ENCODE measurements at regions not wholly inside any gene's neighbourhood (a gene's known extent, or its start where the extent isn't known, plus 50 kb on each side); places are given as distances from the start of the nearest gene placed in this dataset.

DNA sequence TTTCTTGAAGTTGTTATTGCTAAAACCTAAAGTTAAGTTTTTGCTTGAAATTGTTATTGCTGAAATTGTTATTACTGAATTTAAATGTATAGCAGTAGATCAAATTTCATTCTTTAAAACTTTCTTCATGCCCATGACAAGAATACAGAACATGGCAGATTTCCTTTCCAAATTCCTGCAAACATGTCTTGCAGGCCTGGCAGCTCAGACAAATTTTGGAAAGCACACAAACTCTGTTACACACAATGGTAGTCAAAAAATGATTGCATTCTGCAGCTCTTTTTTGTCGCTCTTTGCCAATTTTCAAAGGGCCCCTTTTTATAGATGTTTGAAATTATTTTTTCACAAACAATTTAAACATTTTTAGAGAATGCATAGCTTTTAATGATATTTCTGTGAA, 1292.3 kb upstream of the B3GALT2 start:
- no peaks in the 10 kb centered on the region for H3K36me3 Mint-ChIP-seq (ENCODE audit: low read depth)

DNA sequence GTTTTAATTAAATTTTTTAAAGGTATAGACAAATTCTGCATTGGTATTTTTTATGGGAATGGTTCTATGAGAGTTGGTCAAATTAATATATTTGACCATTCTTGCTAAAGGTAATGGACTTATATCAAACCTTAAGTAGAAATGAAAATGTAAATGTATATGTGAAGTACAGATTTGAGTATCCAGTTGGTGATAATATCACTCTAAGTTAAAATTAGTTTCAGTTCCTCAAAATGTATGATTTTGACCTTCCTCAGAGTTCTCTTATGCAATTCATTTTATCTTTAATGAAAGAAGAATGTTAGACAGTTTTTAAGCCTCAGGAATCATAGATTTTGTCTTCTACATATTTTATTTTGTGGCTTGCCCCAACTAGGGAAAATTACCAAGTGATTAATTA, 1291.5 kb upstream of the B3GALT2 start:
- H3K36me3 Mint-ChIP-seq (ENCODE audit: low read depth) = no peaks in the 10 kb centered on the region
- H3K27me3 Mint-ChIP-seq = no peaks in the 10 kb centered on the region
- no peaks in the 10 kb centered on the region for H3K4me1 Mint-ChIP-seq
- no peaks in the 10 kb centered on the region for H3K9me3 Mint-ChIP-seq
- ChIA-PET CTCF (no interaction called here), POLR2A (no interaction called here)
- no peak overlapping the region for H3K4me3 Mint-ChIP-seq
- H3K27ac Mint-ChIP-seq = no peak overlapping the region
- DNase-seq = no peak

More for the DNA sequence above, 1292.3 kb upstream of the B3GALT2 start:
- no peaks in the 10 kb centered on the region for H3K9me3 Mint-ChIP-seq
- no peak overlapping the region for H3K27ac Mint-ChIP-seq
- H3K4me3 Mint-ChIP-seq = no peak overlapping the region
- DNase-seq = no peak
- CTCF ChIA-PET = no interaction called here
- no peaks in the 10 kb centered on the region for H3K27me3 Mint-ChIP-seq
- H3K4me1 Mint-ChIP-seq = no peaks in the 10 kb centered on the region
- POLR2A ChIA-PET = no interaction called here

DNA sequence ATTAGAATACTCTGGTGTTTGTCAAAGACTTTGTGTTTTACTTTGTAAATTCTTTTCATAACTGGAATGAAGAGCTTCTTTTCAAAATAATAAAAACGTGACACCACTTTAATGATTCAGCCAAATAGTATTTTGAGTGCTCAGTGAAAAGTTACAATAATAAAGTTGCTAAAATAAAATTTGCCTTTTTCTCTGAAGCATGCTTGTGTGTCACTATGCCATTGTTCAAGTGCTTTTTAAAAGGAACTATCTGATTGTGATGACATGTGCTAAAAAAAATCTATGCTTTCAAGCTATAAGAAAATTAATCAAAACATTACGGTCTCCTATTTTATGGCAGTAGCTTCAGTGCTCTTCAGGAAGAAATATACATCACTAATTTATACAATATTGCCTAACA, 1290.5 kb upstream of the B3GALT2 start:
- no peak overlapping the region for H3K27ac Mint-ChIP-seq
- POLR2A ChIA-PET = no interaction called here

DNA sequence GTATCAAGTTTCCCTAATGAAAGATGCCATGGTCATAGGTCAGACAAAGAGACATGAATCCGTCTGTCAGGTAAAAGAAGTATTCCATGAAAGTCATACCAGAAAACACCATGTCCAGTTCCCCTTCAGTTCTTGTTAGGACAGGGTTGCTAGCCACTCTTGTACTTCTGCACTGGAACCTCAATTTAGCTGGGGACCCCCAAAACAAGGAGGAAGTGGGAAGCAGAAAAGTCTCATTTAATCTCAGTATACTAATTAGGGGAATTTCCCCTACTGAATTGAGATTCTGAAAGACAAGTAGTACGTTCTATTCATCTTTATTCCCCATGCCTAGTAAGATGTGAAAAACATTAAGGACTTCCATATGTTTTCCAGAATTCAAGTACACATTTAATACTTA, 1289.9 kb upstream of the B3GALT2 start:
- Mint-ChIP-seq H3K9me3 (no peaks in the 10 kb centered on the region), H3K36me3 (ENCODE audit: low read depth) (no peaks in the 10 kb centered on the region), H3K4me3 (no peak overlapping the region), H3K4me1 (no peaks in the 10 kb centered on the region), H3K27me3 (no peaks in the 10 kb centered on the region), H3K27ac (no peak overlapping the region)
- POLR2A ChIA-PET = no interaction called here
- CTCF ChIA-PET = no interaction called here
- DNase-seq = no peak

More for the DNA sequence above, 1290.5 kb upstream of the B3GALT2 start:
- no peaks in the 10 kb centered on the region for H3K36me3 Mint-ChIP-seq (ENCODE audit: low read depth)
- H3K4me3 Mint-ChIP-seq = no peak overlapping the region
- H3K4me1 Mint-ChIP-seq = no peaks in the 10 kb centered on the region
- H3K9me3 Mint-ChIP-seq = no peaks in the 10 kb centered on the region
- CTCF ChIA-PET = no interaction called here
- DNase-seq = no peak
- no peaks in the 10 kb centered on the region for H3K27me3 Mint-ChIP-seq

DNA sequence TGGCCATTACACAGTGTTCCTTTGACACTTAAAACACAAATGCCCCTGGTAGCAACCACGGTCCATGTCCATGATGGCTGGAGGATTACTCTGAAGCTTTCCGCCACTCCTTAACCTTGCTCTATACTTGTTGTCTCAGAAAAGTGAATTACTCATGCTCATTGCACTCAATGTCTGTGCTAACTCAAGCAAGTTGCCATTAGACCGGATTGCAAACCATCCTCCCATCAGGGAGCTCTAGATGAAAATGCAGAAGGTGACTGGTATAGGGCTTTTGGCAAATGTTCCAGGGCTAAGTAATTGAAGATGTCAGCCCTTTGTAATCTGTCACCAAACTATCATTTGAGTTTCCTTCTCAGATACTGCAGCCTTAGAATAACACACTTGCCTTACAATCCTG, 1288.3 kb upstream of the B3GALT2 start:
- H3K27ac Mint-ChIP-seq = no peak overlapping the region
- no peak overlapping the region for H3K4me3 Mint-ChIP-seq
- no peaks in the 10 kb centered on the region for H3K27me3 Mint-ChIP-seq
- POLR2A ChIA-PET = no interaction called here
- H3K36me3 Mint-ChIP-seq (ENCODE audit: low read depth) = no peaks in the 10 kb centered on the region
- no peak for DNase-seq
- no peaks in the 10 kb centered on the region for H3K9me3 Mint-ChIP-seq
- no peaks in the 10 kb centered on the region for H3K4me1 Mint-ChIP-seq
- CTCF ChIA-PET = no interaction called here

DNA sequence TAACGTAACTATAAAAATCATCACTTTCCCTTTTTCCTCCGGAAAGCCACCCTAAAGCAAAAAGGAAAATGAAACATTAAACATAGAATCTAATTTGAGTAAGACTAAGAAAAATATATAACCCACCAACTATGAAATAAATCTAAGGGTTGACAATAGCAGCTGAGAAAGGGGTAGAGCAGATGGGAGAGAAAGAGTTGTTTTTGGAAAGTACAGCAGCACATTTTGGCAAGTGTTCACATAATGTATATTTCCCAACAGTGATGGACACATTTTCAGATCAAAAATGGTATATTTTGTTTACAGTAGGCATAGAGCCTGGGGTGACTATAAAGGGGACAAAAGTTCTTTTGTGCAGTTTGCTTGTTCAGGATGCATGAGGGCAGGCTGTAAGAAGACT, 1287.4 kb upstream of the B3GALT2 start:
- CTCF ChIA-PET = no interaction called here
- POLR2A ChIA-PET = no interaction called here
- H3K27me3 Mint-ChIP-seq = no peaks in the 10 kb centered on the region

DNA sequence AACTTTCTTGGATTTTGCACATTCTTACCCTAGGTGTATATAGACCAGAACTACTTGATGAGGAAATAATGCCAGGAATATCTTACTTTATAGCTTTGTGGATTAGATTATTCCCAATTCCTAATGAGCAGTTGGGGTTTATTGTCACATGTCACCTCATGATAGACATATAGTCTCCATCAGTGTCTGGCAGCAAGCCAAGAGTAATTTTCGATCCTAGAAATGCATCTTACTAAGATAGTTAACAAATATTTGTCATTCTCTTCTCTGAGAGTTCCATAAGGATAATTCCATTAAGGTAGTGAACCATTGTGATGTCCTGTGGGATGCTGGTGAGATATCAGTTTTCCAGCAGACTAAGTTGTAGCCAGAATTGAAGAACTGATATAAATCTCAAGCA, 1282.9 kb upstream of the B3GALT2 start:
- Mint-ChIP-seq H3K27ac (no peak overlapping the region), H3K27me3 (no peaks in the 10 kb centered on the region), H3K4me1 (no peaks in the 10 kb centered on the region), H3K9me3 (no peaks in the 10 kb centered on the region), H3K36me3 (ENCODE audit: low read depth) (no peaks in the 10 kb centered on the region), H3K4me3 (no peak overlapping the region)
- ChIA-PET CTCF (no interaction called here), POLR2A (interaction anchor here (0.6 kb wide), 1 partner anchor 35 kb away, joined by 3 read pairs; no protein-coding TSS in a partner anchor)
- DNase-seq = no peak

More for the DNA sequence above, 1287.4 kb upstream of the B3GALT2 start:
- H3K9me3 Mint-ChIP-seq = no peaks in the 10 kb centered on the region
- H3K4me3 Mint-ChIP-seq = no peak overlapping the region
- DNase-seq = no peak
- no peaks in the 10 kb centered on the region for H3K4me1 Mint-ChIP-seq
- no peaks in the 10 kb centered on the region for H3K36me3 Mint-ChIP-seq (ENCODE audit: low read depth)
- no peak overlapping the region for H3K27ac Mint-ChIP-seq

DNA sequence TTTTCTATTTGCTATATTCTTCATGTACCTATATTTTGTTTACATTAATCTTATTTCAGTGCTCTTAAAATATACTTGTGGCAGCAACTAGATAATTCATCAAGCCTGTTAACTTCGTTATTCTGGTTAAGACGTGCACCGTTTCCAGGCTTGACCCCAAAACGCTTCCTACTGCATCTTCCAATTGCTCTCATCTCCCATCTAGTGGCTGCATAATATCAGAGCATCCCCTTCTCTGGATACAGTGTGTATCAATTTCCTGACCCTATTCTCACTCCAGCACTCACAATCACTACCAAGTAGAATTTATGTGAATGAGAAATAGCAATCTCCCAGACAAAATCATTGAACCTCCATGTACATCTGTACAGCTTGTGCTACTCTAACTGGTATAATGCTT, 1280.3 kb upstream of the B3GALT2 start:
- no peak overlapping the region for H3K4me3 Mint-ChIP-seq
- H3K4me1 Mint-ChIP-seq = no peaks in the 10 kb centered on the region
- H3K9me3 Mint-ChIP-seq = no peaks in the 10 kb centered on the region
- no peaks in the 10 kb centered on the region for H3K27me3 Mint-ChIP-seq
- ChIA-PET CTCF (no interaction called here), POLR2A (no interaction called here)
- no peaks in the 10 kb centered on the region for H3K36me3 Mint-ChIP-seq (ENCODE audit: low read depth)
- H3K27ac Mint-ChIP-seq = no peak overlapping the region
- DNase-seq = no peak

DNA sequence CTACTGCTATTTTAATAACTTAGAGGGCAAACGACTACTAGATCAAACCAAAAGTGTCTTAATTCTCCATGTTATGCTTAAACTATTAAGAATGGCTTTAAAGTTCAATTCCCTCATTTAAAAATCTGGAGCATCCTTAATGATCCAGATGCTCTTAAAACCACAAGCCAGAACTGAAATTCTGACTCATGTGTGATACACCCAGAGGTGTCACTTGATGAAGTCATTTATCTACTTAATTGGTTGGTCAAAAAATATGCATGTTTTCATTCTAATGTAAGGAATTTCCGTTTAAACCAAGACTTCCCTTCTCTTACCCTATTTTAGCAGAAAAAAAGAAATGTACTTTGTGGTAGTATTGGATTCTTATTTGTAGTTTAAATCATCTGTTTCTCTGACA, 1261.2 kb upstream of the B3GALT2 start:
- Mint-ChIP-seq H3K27ac (no peak overlapping the region), H3K9me3 (no peaks in the 10 kb centered on the region), H3K27me3 (no peaks in the 10 kb centered on the region), H3K4me3 (no peak overlapping the region), H3K4me1 (no peaks in the 10 kb centered on the region), H3K36me3 (ENCODE audit: low read depth) (no peaks in the 10 kb centered on the region)
- DNase-seq = no peak
- CTCF ChIA-PET = no interaction called here
- POLR2A ChIA-PET = no interaction called here

DNA sequence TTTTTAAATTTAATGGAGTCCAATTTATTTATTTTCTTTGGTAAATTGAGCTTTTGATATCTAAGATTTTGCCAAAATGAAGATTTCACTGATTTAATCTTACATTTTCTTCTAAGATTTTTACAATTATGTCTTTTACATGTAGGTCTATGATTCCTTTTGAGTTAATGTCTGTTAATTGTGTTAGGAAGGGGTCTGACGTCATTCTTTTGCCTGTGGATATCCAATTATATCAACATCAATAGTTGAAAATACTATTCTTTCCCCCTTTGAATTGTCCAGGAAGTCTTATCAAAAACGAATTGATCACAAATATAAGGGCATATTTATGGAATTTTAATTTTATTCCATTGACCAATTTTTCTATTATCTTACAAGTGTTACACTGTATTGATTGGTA, 1258.8 kb upstream of the B3GALT2 start:
- CTCF ChIA-PET = no interaction called here
- no peak for DNase-seq
- Mint-ChIP-seq H3K4me1 (no peaks in the 10 kb centered on the region), H3K27ac (no peak overlapping the region), H3K4me3 (no peak overlapping the region), H3K27me3 (no peaks in the 10 kb centered on the region), H3K36me3 (ENCODE audit: low read depth) (no peaks in the 10 kb centered on the region), H3K9me3 (no peaks in the 10 kb centered on the region)
- POLR2A ChIA-PET = no interaction called here

DNA sequence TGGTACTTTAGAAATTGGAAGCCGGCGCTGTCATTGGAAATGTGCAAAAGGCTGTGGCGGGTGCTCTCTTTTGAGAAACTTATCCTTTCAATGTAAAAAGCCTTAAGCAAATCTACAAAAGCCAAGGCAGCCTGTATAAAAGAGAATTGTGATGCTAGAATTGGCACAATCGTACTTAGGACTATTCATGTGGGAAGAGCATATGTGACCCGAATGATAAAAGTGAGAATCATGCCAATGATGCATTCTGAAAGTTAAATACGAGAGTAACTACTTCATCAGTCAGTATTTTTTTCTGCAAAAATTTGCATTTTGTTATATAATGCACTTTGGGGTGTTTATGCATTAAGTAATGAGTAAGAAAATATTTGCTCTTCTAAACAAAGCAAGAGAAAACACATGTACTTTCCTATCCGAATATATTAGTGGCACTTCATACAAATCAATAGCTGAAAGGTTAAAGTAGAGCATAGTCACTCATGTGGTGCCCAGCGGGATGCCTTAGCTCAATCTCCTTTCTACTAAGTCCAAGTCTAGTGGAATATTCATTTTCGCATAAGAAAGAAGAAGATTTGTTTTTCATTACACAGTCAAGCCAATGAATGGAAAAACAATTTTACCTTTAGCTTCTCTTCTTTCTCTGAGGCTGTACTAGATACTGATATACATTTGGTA, 1256.6 kb upstream of the B3GALT2 start:
- DNase-seq = no peak
- POLR2A ChIA-PET = no interaction called here
- H3K9me3 Mint-ChIP-seq = no peaks in the 10 kb centered on the region
- H3K36me3 Mint-ChIP-seq (ENCODE audit: low read depth) = no peaks in the 10 kb centered on the region
- H3K27ac Mint-ChIP-seq = no peak overlapping the region
- no peaks in the 10 kb centered on the region for H3K27me3 Mint-ChIP-seq
- CTCF ChIA-PET = no interaction called here
- no peak overlapping the region for H3K4me3 Mint-ChIP-seq
- H3K4me1 Mint-ChIP-seq = no peaks in the 10 kb centered on the region

DNA sequence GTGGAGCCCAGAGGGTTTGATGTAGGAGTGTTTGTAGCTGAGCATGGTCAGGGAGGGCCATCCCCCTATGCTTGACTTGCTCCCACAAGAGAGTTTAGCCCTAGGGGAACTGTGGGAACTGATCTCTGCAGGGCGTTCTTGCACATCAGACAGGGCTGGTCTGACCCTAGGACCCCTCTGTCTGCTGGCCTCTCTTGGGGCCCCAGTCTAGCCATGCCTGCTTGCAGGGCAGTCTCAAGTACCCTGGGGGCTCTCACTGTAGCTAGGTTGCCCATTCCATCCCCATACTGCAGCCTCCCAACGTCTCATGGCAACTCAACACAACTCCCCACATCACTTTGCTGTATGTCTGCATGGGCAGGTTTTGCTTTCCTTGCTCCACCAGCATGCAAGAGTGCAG, 1250.7 kb upstream of the B3GALT2 start:
- ChIA-PET POLR2A (no interaction called here), CTCF (no interaction called here)
- Mint-ChIP-seq H3K4me1 (no peaks in the 10 kb centered on the region), H3K27me3 (no peaks in the 10 kb centered on the region), H3K36me3 (ENCODE audit: low read depth) (no peaks in the 10 kb centered on the region), H3K4me3 (no peak overlapping the region), H3K27ac (no peak overlapping the region), H3K9me3 (no peaks in the 10 kb centered on the region)
- no peak for DNase-seq

DNA sequence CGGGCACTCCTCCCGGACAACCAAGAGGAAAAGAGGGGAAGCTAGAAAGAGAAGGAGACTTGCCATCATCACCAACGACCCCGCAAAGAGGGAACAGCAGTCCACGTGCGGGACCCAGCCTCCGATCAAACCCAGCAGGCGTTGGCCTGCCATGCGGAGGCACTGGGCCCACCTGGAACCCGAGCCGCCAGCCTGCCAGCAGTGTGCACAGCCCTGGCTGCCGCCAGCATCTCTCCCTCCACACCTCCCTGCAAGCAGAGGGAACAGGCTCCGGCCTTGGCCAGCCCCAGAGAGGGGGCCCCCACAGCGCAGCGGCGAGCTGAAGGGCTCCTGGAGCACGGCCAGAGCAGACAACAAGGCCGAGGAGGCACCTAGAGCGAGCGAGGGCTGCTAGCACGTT, 1244.7 kb upstream of the B3GALT2 start:
- Mint-ChIP-seq H3K4me1 (no peaks in the 10 kb centered on the region), H3K4me3 (no peak overlapping the region), H3K27ac (no peak overlapping the region), H3K36me3 (ENCODE audit: low read depth) (no peaks in the 10 kb centered on the region), H3K9me3 (no peaks in the 10 kb centered on the region), H3K27me3 (no peaks in the 10 kb centered on the region)
- no peak for DNase-seq
- ChIA-PET CTCF (no interaction called here), POLR2A (no interaction called here)

DNA sequence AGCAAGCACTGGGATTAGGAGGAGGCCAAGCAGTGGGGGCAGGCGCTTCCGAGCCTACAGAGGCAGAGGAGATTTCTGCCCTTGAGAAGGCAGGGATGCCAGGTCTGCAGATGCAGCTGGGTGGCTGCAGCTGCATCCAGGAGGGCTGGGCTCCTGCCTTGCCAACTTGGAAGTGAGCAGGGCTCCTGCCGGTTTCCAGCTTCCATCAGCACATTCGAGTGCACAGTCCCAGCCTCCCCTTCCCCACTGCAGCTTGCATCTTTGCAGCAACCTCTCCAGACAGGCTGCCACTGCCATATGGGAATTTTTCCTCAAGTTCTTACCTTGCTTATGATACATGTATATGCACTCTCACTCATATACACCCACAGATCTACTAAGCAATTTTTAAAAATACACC, 1234.3 kb upstream of the B3GALT2 start:
- no peaks in the 10 kb centered on the region for H3K36me3 Mint-ChIP-seq (ENCODE audit: low read depth)
- H3K9me3 Mint-ChIP-seq = peaks cover 9% of the 10 kb centered on the region
- no peak for DNase-seq
- no peak overlapping the region for H3K27ac Mint-ChIP-seq
- POLR2A ChIA-PET = no interaction called here
- H3K4me3 Mint-ChIP-seq = no peak overlapping the region
- H3K4me1 Mint-ChIP-seq = no peaks in the 10 kb centered on the region
- CTCF ChIA-PET = no interaction called here
- H3K27me3 Mint-ChIP-seq = no peaks in the 10 kb centered on the region
